Dedifferentiated amniotic fluid mesenchymal stem cell (primary cell): ENCODE measurements at regions not wholly inside any gene's neighbourhood (a gene's known extent, or its start where the extent isn't known, plus 50 kb on each side); places are given as distances from the start of the nearest gene placed in this dataset.
A peak's percentile ranks its signal among the peaks of the same experiment; 100 is the strongest.
"Not testable (repeated sequence)": the region's sequence is repeated elsewhere in the genome, so short reads cannot be mapped to it uniquely, and the experiment has no call there.

Source experiments
- DNase-seq: peaks from one replicate; pipeline ENCODE4 v3.0.0-alpha.2; 2016; ENCODE audit errors: extremely low spot score

DNA sequence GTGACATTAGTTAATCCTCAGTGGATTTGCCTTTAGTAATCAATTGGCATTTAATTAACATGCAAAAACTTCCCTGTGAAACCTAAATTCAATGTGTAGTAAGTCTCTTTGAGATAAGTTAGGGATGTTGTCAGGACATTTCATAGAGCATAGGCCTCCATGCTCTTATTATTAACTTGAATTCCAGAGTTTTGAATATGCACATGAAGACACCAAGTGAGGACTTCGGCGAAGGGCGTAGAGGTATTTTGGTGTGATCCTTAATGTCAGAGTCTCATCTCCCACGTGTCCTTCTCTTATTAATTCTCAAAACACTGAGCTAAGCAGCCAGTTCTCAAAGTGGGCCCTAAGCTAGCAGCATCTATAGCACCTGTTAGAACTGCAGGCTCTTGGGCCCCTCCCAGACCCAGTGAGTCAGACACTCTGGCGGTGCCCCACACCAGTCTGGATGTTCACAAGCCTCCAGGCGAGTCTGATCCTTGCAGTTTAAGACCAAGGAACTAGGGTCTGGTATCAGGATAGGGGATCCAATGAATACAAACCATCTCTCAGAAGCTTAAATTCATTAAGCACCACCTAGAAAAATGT is 292.1 kb downstream of the QKI start:
- no peak for DNase-seq

DNA sequence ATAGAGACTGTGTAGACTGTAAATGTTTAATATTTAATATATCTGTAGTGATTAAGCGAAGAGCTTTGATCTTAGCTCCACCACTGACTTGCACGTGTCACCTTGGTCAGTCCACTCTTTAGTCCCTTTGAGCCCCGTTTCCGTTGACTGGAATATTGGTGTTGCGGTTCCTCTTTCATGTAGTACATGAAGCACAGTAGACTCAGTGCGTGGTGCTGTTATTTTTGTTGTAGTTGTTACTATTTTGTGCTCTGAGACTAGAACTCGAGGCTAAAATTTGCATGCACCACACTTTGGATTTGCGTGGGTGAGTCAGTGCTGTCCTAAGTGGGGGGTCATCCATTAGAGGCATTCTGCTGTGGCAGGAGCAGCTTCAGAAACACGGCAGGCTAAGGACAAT is 291.4 kb downstream of the QKI start:
- no peak for DNase-seq

DNA sequence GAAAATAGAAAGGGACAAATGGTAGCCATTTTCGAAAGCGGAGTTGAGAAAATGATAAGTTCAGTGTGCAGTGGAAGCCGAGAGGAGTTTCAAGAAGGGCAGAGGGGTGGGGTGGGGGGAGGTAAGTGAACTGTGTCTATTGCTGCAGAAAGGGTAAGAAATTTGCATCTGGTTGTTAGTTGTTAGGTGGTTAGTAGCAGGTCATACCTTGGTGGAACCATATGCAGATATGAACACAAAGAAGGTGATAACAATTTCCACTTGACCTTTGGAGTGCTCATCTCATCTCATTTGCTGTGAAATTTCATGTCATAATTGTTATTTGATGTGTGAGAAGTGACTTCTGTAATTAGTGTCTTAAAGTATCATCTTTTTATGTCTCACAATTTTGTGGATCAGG is 288.2 kb downstream of the QKI start:
- DNase-seq = no peak

DNA sequence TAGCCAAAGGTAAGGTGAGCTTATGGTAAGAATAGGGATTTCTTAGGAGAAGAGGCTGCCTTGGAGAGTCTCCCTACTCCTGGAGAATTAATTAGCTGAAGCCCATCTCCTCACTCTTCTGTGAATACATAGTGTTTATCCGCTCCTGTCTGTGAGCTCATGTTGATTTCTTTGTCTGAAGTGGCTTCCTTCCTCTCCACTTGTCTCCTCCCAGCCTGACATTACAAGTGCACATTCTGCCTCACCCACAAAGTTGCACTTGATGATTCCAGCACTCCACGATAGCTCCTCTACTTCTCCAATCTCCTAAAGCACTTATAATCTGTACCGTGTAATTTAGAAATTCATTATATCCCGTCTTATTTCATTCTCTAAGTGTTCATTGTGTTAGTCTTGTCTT is 287.2 kb downstream of the QKI start:
- DNase-seq = no peak

DNA sequence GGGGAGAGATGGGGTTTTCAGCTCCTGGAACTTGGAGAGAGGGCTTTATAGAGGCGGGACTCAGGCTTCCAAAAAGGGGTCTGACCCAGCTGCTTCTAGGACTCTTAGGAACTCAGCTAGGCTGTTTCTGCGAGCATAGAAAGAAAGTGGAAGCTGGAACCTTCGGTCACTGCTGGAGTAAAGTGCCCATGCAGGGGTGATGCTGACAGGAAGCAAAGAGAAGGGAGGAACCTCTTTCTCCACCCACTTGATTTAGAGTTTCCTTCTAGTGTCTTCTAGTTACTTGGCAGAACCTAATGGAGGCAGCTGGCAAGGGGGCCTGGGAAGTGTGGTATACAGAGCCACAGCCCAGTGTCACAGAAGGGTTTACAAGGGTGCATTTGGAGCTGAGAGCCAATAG is 283.6 kb downstream of the QKI start:
- no peak for DNase-seq

DNA sequence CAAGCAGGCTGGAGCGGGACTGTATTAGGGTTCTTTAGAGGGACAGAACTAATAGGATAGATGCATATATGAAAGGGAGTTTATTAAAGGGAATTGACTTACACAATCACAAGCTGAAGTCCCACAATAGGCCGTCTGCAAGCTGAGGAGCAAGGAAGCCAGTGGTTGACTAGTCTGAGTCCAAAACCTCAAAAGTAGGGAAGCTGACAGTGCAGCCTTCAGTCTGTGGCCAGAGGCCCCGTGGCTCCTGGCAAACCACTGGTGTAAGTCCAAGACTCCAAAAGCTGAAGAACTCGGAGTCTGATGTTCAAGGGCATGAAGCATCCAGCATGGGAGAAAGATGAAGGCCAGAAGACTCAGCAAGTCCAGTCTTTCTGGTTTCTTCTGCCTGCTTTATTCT is 281.8 kb downstream of the QKI start:
- DNase-seq = not testable (repeated sequence)

DNA sequence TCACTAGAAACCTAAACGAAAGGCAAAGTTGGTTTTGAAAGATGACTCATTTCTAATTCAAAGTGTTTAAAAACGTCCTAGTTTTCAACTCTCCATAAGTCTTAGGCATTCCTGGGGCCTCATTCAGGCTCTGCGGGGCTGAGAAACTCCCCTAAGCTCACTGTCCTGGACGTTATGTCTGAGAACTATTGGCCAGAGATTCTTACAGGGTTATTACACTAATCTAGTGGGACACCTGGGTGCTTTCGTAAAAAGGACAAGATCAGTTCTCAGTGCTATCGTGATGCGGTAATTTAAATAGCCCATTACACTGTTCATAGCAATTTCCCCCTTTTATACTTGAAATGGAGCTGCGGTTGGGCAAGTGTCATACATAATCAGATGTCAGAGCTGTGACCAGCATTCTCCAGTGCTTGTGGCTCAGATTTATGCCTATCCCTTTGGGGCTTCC is 280.9 kb downstream of the QKI start:
- DNase-seq = peak; percentile 44

DNA sequence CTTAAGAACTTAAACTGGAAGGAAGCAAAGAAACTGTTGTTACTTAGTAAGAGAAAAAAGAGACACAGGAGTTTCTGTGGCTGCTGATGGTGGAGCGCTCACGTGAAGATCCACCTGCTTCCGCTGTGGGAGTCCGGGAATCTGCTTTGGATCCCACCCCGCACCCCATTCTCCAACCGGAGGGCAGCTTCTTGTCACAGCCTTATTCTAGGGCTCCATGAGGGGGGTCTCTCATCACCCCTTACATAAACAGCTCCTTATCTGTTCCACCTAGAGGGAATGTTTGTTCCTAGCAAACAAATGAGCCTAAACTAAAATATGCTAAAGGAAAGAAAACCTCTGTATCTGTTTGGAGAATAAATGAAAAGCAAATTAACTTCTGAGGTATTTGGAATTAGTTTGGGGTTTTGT is 280.5 kb downstream of the QKI start:
- DNase-seq = no peak

DNA sequence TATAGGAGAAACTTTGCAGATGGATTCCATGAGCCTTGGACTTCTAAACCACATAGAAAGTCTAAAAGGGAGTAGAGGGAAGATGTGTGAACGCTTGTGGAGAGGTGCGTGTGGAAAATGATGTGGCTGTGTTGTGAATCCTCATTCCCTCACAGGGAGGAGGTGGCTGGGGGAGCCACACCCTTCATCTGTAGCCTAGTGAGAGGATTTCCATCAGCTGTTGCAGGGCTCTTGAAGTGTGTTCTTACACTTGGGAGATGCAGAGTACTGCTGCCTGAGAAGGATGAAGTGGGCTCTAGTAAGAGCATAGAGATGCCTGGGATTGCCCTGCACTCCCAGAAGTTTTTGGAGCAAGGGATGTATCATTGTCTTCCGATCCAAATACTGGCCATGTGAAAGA is 279.6 kb downstream of the QKI start:
- DNase-seq = no peak

DNA sequence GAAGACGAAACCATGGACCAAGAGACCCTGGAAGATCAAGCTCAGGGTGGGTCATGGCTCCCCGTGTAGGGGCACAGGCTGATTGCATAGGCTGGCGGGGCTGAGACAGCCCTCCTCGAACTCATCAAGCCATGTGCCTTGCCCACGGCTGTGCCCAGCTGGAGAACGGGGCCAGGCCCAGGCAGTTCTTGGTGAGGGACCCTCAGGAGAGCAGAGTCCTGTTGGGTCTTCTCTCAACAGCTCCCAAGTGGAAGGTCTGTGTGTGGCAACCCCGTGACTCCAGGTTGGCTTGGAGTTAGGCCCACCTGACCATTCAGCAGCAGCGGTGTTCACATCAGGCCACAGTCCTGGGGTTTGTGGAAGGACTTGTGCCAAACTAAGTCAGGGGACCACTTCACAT is 276.5 kb downstream of the QKI start:
- DNase-seq = no peak

DNA sequence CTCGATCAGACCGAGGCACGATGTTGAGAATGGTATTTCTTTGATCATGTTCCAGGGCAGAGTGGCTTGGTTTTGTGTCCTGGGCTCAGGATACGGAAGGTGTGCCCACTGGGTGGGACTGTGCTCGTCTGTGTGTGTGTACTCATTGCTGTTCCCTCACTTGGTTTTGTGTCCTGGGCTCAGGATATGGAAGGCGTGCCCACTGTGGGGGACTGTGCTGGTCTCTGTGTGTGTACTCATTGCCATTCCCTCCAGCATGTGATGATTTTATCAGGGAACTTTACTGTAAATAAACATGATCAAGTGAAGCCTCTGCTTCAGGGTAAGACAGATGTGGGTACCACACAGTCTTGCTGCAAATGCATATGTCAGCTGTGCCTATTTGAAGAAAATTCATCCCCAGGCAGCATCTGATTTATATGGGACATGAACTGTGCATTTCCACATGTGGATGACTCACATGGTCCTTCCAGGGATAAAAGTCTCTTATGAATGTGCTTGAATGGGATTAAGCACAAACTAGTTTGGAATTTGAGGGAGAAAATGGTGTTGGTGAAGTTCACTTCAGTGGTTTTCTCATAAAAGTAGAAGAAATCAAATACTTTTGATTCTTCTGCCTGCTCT is 274.3 kb downstream of the QKI start:
- DNase-seq = no peak

DNA sequence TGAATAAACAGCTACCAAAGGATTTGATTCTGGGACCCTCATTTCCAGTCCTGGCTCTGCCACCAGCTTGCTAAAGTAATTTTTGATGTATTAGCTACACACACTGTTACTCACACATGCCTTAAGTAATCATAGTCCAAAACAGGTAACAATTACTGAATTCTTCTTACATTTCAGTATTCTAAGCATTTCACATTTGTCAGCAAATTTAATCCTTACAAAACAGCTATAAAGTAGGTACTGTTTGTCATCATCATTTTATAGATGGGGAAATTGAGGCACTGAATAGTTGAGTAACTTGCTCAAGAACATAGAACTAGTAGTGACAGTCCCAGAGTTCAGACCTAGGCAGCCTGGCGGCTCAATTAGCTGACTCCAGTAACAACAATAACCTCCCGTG is 272.6 kb downstream of the QKI start:
- DNase-seq = no peak

DNA sequence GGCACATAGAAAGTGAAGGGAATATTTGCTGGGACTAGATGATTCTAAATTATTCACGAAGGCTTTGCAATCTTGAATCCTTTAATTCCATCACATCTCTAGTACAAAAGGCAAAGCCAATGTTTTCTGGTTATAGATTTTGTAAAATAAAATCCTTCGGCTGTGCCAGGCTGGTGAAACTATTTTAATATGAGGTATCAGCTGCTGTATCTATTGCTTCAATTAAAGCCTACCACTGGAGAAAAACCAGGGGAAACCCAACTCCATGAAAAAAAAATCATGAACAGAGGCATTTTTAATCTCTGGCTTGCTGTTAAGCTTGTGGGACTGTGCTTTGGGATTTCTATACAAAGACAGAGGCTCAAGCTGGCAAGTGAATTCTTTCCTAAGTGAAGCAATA is 271.8 kb downstream of the QKI start:
- no peak for DNase-seq

DNA sequence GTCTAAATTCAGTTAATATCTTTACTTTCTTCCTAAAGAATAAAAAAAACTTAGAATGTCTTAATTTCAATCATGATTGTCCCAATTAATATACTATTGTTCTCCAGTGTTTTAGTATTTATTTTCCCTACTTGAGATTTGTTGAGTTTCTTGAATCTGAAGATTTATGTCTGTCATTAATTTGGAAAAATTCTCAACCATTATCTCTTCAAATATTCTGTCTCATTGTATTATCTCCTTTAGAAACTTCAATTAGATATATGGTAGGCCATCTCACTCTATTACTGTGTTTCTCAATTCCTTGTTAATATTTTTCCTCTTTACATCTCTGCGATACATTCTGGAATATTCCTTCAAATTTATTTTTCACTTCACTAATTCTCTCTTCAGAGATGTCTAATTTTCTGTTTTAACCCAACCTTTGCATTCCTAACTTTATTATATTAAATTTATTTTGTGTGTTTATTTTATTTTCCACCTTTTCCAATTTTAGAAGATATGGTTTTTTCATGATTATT is 268.6 kb downstream of the QKI start:
- no peak for DNase-seq

DNA sequence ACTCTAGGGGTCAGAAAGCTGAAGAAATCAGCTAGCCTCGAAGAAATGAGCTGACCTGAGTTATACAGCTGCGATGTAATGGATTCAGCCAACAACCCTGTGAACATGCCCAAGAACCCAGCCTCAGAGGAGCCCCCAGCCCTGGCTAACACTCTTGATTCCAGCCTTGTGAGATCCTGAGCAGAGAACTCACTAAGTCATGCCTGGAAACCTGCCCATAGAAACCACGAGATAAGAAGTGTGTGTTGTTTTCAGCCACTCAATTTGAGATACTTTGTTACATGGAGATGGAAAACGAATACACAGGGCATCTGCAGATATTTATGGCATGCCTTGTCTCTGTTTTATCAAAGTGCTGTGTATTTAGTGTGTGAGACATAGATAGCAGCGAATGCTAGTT is 265.2 kb downstream of the QKI start:
- DNase-seq = no peak

DNA sequence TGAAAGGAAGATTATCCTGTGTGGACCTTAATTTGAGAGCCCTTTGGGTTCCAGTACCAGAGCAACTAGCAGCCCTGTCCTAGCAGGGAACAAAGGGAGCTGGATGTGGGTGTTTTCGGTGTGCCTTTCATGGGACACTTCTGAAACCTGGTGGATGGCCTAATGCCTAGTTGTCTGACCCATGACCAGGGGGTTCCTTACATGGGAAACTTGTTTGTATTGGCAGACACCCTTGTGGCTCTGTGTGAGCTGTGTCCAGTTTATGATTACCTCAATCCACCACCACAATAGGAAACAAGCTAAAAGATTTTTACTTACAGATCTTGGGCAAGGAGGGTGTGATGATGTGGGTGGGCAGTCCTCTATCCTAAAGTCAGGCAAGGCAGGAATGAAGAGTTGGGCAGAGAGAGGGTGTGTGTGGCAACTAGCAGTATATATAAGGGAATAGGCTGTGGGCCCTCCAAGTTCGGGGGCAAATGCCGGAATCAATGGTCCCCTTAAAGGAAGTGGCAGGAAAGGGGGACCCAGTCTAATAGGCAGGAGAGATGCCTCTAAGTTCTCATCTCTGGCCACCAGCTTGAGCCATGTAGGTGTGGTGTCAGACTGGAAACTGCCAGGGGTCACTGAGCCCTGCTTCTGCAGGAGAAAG is 264.6 kb downstream of the QKI start:
- DNase-seq = no peak

DNA sequence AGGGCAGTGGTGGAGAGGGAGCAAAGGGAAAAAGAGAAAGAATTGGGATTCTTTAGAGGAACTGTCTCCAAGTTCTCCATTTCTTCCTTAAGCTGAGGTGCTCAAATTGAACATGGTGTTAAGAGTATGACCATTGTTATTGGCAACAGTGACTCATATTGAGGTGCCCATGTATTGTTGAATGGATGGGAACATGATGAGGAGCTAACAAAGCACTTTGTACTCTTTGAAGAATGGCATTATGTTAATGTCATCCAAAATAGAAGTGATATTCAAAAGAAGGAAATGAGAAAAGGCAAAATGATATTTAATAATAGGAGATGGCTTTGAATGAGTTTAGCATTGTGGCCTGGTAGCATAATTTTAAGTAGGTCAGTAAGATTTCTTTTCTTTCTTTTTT is 261.1 kb downstream of the QKI start:
- DNase-seq = no peak

DNA sequence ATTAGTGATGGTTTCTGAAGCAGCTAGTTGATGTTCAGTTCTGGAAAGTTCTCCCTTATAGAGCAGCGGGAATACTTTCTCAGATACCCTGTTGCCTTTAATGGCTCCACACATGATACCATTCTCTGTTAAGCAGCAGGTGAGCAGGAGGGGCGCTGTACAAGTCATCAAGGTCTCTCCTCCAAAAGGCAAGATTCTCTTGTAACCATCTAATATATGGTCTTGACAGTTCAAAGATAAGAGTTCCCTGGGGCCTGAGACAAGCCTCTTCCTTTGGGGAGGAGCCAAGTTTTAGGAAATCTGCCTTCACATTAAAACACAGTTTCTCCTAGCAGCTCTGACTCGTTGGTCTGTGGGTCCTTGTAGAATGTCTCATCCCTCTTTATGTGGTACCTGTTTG is 258.2 kb downstream of the QKI start:
- DNase-seq = no peak

DNA sequence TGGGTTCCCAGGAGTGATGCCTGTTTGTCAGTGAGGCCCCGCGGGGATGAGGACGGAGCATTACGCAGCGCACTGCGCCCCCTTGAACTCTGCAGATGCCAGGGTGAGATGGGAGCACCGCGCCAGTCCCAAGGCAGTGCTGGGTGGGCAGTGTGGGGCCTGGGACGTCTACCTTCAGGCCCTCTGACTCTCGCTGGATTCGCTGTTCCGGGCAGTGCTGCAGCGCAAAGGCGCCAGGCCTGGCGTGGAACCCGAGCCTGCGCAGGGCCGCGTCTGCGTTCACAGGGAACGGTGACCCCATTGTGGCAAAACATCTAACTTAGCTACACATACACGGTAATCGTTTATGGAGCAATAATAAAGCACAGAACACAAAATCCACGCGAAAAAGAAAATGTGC is 257.3 kb downstream of the QKI start:
- no peak for DNase-seq

DNA sequence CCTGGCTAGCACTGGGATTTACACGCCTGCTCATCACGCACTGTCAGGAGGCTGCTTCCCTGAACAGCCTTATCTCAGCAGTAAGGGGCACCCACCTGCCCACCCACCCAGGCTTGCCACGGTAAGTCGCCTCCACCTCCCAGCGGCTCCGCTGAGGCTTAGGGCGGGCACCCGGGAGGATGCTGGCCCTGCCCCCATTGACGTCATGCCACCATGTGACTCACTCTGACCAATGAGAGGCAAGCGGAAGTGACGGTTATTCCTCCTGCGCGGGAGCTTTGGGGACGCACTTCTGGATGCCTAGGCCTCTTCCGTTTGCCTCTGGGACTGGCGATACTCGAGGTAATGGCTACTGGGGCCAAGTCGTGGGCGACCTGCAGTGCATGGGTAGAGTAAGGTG is 256.8 kb downstream of the QKI start:
- no peak for DNase-seq

DNA sequence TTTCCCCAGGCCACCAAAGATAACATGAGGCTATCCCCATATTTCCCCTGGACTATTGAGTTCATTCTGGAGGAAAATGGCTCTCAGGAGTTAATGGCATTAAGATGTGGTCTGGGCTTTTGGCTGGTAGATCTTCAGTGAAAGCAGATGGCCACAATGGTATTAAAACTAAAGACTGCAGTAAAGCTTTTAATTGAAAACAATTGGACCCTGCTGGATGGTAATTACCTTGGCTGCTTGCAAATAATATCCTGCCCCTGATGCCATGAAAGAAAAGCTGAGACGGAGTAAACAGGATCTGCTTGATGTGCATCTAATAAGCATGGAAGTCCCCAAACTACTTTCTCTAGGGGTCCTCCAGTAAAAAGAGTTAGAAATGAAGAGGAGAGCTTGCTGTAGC is 255.8 kb downstream of the QKI start:
- DNase-seq = no peak

DNA sequence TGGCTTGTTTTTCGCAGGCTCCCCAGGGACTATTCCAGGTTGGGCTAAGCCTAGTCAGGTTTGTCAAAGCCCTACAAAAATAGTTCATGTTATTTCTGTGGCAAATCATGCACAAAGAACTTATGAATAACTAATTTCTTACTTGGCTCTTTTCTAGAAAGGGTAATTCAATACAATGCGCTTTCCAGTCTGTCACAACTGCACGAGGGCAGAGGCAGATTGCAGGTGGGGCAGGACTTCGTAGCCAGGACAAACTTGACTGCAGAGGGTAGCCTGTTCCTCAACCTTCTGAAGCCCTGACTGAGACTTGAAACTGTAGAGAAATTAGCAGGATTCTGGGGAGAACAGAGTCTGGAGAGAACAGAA is 253.5 kb downstream of the QKI start:
- DNase-seq = no peak

DNA sequence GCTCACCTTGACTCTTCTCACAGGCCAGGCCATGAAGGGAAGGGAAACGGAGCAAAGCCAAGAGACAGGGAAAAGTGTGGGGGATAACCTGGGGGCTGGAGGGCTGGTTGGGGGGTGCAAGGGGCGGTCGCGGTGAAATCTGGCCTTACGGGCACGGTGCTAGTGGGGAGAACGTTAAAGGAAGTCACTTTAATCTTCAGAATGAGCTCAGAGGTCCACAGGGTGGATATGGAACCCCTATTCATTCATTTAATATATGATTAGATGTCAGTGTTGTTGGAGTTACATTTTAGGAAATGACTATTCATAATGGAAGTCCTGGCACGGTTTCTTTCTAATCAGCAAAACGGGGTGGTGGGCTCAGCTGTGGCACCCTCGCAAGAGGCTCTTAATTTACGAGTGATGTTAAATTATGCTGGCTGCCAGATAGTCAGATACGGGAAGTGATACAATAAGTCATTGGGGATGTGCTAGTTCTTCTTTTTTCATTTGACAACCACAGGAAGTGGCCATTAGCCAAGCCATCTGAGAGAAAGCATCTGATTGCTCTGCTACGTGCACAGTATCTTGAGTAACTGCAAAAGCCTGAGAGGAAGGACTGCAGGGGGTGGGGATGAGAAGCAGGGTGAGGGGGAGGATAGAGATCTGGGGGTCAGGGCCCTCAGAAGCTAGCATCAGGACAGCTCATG is 253.0 kb downstream of the QKI start:
- no peak for DNase-seq
